Coronary artery (tissue), 2 donors: ENCODE measurements at regions not wholly inside any gene's neighbourhood (a gene's known extent, or its start where the extent isn't known, plus 50 kb on each side); places are given as distances from the start of the nearest gene placed in this dataset.

Experiments used
- DNase-seq: peaks from one replicate; pipeline ENCODE4 v3.0.0-alpha.2; 2017; ENCODE audit warnings: low spot score
- H3K27ac ChIP-seq, 2 donors: fragments of 200-600 bp; sonication (generic); one replicate each; pipeline ENCODE4 v1.5.1; 2016 to 2019
- H3K4me3 ChIP-seq: fragments of 200-600 bp; sonication (generic); 2 replicates; pipeline ENCODE4 v1.5.1; 2016; ENCODE audit warnings: mild to moderate bottlenecking, moderate library complexity
- TF ChIP-seq, protein P1 (sequence below): fragments of 200-600 bp; sonication (generic); IDR thresholded peaks from one replicate; pipeline ENCODE4 v1.5.1; 2019; ENCODE audit warnings: antibody characterized with exemption

DNA sequence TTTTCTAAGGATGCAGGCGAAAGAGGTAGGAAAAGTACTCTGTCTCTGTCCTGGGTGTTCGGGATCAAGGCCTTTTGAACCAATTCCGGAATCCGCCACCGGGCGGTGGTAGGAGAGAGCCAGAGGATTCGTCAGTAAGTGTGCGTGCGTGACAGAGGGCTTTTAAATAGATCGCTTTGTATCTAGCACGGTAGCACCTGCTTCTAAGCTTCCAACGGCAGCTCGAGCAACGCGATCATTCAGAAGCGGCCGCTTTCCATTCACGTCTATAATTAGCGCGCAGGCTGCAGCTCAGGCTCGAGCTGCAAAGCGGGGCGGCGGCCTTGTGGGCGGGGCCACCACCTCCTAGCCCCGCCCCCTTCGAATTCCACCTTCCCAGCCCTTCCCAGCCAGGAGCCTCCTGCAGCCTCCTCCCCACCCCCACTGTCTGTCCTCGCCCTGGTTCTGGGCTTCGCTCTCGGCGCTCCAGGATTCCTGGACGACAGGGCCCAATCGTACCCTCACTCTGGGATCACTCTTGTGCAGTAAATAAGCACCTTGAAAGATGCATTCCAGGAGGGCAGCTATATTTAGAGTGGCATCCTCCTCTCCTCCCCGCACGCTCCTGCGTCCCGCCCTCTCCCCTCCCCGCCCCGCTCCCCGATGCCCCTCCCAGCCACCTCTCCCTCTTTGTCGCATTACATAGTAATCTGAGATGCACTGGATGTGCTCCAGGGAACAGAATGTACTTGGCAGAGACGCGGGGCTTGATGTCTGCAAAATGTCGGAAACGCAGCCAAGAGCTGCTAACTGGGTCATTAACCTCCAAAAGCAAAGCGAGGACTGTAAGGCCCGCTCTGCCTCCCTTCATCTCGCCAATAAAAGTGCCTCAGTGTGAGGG, 224.1 kb upstream of the TPRG1 start:
- H3K4me3 ChIP-seq = peak overlapping the region; percentile 70
- TF ChIP-seq, protein P1, sequence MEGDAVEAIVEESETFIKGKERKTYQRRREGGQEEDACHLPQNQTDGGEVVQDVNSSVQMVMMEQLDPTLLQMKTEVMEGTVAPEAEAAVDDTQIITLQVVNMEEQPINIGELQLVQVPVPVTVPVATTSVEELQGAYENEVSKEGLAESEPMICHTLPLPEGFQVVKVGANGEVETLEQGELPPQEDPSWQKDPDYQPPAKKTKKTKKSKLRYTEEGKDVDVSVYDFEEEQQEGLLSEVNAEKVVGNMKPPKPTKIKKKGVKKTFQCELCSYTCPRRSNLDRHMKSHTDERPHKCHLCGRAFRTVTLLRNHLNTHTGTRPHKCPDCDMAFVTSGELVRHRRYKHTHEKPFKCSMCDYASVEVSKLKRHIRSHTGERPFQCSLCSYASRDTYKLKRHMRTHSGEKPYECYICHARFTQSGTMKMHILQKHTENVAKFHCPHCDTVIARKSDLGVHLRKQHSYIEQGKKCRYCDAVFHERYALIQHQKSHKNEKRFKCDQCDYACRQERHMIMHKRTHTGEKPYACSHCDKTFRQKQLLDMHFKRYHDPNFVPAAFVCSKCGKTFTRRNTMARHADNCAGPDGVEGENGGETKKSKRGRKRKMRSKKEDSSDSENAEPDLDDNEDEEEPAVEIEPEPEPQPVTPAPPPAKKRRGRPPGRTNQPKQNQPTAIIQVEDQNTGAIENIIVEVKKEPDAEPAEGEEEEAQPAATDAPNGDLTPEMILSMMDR = peak; percentile 23
- peak; percentile 98 for DNase-seq
- H3K27ac ChIP-seq = peak overlapping the region; percentile 87 to 97

DNA sequence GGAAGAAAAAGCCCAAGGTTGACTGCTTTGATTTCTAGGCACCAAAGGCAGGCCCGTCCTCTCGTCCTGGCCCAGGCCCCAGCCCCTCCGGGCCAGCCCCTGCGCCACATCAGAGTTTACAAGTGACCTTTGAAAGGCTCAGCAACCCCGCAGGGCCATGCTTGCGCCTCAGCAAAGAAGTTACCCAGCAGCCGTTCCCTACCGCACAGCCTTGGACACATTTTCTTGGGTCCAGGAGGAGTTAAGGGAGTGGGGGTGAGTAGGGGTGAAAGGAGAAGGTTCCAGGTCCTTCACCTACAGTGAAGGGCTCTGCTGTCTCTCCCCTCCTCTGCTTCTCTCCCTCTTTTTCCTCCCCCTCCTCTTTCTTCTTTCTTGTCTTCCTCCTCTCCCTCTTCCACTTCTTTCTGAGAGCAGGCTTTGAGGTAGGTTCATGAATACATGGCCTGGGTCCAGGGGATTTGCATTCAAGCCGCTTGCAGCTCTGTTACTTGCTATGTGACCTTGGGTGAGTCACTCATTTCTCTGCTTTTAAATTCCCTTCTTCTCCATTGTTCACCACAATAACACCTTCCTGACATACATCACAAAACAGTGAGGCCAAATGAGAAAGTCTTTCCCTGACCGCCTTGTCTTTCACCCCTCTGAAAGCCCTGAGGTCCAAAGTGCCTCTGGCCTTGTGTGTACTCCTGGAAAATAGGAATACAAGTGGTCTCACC, 223.3 kb upstream of the TPRG1 start:
- peak overlapping the region; percentile 87 to 97 for H3K27ac ChIP-seq
- no peak for DNase-seq

DNA sequence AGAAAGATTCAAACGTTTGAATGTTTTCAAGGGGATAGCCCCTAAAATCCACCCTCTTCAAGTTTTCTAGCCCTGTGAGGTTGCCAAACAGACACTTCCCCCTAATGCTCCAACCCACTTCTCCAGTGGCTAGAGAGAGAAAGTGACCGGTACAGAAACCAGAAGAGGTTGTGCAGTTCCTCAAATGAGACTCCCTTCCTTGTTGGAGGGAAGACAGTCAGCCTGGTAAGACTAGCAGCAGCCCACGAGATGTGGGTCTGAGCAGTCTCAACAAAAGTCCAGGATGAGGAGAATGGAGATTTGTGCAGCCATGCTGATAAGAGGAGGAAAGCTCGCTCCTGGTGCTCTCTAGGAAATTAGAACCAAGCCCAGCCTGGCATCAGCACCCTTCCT, 222.8 kb upstream of the TPRG1 start:
- Histone ChIP-seq H3K4me3 (peak overlapping the region; percentile 58), H3K27ac (peak overlapping the region; percentile 87 to 97)
- TF ChIP-seq, protein P1 = no peak
- DNase-seq = no peak

More for the DNA sequence above, 223.3 kb upstream of the TPRG1 start:
- H3K4me3 ChIP-seq = peak overlapping the region; percentile 58
- TF ChIP-seq, protein P1 = no peak

DNA sequence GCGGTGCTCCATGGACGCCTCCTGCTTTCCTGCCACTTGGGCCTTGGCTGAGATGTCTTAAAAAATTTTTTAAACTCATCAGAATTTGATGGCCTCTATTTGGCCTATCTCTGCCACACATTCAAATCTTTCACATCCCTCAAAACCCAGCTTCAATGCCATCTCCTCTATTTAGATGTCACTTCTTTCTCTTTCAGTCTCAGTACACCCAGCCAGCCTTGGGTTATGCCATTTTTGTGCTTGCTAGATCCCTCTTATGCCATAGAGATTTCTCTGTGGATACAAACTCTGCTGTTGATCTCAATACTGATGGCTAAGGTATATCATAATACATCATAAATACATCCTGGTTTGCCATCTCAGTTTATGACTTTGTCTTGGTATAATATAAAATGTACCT, 222.3 kb upstream of the TPRG1 start:
- TF ChIP-seq, protein P1 = no peak
- Histone ChIP-seq H3K4me3 (peak overlapping the region; percentile 58), H3K27ac (peak overlapping the region; percentile 87 to 97)
- DNase-seq = no peak

DNA sequence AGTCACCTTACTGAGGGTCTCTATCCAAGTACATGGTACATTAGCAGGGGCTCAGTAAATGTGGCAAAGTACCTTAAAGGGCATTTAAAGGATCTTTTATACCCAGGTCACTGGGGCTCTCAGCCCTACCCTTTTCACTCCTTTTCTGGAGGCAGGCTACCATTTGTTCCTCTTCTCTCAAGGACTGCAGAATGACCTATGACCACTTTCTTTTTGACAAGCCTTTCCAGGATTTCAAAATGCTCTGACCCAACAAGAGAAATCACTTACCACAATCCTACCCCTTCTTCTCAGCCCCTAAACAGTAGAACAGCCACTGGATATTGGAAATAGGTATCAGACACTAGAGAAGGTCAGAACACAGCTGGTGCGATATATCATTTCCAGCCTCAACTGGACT, 221.8 kb upstream of the TPRG1 start:
- H3K27ac ChIP-seq = peak overlapping the region; percentile 87 to 97
- H3K4me3 ChIP-seq = no peak overlapping the region
- TF ChIP-seq, protein P1 = no peak
- no peak for DNase-seq

DNA sequence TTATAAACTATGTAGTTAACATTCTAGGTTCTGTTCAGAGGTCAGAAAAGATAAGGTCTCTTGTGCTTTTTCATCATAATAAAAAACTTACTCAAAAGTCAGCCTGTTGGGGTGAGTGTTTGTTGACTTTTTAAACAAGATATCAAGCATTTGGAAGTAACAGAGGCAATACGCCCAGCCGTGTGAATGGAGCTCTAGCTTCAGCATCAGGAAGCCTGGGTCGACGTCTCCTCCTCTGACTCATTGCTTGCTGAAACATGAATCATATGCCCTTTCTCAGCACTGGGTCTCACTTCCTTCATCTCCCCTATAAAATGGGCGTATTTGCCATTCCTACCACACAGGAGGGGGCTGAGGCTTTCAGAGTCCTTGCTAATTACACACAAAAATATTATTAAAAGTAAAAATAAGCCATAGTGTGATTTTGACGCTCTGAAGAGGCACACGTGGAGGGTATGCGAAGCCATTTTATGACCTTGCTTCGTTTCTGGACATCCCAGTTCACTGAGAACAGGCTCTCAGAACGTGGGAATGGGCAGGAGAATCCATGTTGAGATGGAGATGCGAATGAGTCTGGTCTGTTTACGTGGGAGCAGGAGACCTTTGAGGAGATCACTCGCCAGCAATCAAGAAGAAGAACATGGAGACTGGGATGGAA, 220.8 kb upstream of the TPRG1 start:
- H3K4me3 ChIP-seq = no peak overlapping the region
- DNase-seq = peak; percentile 96

More for the DNA sequence above, 220.8 kb upstream of the TPRG1 start:
- TF ChIP-seq, protein P1 = no peak
- H3K27ac ChIP-seq = peak overlapping the region; percentile 87 to 97
